HG03196 (cell line): ENCODE measurements at regions not wholly inside any gene's neighbourhood (a gene's known extent, or its start where the extent isn't known, plus 50 kb on each side); places are given as distances from the start of the nearest gene placed in this dataset.

Source experiments
- ATAC-seq: cut with Tn5 transposase; IDR thresholded peaks from one replicate; pipeline ENCODE4 v1.9.1; 2021; ENCODE audit not compliant: unreplicated experiment

DNA sequence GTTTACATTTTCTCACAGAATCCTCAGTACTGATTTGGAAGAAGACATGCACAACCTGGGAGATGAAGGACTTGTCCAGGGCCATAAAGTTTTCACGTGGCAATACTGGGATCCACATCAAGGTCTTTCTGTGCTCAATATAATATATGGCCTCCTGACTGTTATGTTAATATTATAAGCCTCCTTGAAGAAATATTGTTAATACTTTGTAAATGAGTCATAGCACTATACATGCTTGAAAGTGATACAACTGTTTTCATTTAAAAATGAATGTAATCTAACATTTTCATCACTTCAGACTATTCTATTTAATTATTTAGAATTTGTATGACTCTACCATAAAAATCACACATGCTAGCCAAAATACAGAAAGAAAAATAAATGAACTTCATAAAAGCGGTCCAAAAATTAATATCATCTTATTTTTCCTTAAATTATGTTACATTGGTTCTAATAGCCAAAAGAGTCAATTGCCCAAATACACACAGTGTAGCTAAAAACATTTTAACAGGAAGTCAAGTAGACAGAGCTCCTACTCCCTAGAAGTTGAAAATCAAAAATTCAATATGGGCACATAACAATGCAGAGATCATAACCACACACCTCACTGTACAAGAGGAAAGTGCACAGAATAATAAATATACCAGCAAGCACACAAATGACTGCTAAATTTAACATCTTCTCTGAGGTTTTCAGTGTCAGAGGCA lies 188.0 kb upstream of the HDDC2 start:
- ATAC-seq = no peak

DNA sequence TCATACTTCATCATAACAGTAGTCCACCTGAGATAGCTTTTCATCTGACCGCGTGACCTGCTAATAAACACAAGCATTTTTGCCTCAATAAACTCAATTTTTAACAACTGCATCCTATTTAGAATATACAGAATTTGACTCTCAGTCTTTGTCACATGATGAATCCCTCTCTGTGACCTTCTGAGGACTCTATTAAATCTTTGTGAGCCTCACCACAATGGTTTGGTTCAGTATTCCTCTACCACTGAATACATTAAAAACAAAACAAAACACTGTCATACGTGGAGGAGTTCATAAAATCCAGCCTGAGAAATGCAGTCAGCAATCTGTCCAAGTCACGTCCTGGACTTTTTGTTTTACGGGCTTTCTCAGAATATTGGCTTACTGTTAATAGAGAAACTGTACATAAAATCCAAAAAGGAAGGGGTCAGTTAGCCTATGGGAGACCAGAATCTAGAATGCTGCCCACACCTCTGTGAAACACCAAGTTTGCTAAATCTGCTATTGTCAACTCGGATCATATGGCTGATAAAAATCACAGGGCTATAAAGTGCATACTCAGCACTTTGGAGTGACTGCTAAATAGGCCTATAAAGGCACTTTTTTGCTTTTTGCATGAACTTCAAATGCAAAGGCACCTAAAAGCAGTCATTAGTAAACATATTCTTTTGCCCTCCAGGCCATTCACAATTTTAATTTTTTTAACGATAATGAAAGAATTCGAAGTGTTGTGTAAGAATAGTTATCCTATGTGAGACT lies 190.3 kb upstream of the HDDC2 start:
- ATAC-seq = no peak

DNA sequence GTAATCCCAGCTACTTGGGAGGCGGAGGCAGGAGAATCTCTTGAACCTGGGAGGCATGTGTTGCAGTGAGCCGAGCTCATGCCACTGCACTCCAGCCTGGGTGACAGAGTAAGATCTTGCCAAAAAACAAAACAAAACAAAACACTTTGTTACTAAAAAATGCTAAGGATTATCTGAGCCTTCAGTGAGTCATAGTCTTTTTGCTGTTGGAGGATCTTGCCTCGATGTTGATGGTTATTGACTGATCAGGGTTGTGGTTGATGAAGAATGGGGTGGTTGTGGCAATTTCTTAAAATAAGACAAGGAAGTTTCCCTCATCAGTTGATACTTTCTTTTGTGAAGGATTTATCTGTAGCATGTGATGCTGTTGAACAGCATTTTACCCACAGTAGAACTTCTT lies 196.8 kb upstream of the HDDC2 start:
- no peak for ATAC-seq

DNA sequence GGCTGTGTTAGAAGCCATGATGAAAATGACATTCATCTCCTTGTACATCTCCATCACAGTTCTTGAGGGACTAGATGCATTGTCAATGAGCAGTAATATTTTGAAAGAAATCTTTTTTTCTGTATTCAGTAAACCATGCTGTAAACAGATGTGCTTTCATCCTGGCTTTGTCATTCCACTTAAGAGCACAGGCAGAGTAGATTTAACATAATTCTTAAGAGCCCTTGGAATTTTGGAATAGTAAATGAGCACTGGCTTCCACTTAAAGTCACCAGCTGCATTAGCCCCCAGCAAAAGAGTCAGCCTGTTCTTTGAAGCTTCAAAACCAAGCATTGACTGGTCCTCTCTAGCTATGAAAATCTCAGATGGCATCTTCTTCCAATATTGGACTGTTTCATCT lies 197.8 kb upstream of the HDDC2 start:
- ATAC-seq = no peak

DNA sequence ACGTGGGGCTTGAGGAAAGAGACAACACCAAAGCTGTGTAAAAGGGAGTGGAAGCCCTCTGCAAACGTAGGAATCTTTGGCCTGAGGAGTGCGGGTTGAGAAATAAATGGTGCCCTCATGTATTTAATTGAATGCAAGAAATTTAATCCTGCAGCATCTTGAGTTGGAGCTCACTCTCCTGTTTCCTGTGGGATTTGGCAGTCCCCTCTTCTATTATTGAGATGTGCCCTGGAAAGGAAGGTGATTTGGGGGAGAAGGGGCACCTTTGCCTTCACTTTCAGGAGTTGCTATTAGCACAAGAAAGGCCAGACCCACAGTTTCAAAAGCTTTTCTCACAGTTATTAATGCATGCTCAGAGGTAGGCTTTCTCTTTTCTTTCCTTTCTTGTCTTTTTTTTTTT lies 201.4 kb upstream of the HDDC2 start:
- no peak for ATAC-seq

DNA sequence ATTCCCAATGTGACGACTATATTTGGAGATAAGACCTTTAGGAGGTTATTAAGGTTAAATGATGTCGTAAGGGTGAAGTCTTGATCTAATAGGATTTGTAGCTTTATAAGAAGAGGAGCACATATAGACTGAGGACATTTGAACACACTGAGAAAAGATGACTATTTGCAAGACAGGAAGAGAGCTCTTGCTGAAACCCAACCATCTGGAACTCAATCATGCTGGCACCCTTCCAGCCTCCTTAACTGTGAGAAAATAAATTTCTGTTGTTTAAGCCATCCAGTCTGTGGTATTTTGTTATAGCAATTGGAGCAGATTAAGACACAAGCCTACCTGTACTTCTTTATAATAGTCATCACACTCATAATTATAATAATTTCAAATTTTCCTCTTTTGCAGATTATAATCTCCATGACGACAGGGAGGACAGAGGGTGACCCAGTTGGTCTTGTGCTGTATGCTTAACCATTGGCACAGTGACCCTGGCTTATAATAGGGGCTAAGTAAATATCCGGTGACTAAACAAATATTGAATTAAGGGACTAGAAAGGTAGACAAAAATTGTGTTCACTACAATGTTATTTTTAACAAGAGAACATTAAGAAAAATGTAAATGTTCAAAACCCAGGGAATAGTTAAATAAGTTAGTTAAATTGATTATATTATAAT lies 206.4 kb upstream of the HDDC2 start:
- ATAC-seq = no peak

DNA sequence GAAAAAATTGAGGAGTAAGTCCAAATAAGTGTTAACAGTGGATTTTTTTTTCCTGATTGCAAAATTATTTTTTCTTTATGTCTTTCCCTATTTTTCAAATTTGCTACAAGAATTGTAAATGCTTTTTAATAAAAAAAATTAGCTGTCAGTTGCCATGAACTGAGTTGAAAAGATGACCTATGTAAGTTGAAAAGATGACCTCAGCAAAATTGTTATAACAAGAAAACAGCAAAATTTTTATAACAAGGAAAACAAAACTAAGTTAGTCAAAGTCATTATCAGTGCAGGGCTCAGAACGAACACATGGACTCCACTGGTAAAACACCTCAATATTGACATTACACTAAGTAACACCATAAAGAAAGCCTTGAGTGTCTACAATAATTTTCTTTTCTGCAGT lies 207.0 kb upstream of the HDDC2 start:
- no peak for ATAC-seq

DNA sequence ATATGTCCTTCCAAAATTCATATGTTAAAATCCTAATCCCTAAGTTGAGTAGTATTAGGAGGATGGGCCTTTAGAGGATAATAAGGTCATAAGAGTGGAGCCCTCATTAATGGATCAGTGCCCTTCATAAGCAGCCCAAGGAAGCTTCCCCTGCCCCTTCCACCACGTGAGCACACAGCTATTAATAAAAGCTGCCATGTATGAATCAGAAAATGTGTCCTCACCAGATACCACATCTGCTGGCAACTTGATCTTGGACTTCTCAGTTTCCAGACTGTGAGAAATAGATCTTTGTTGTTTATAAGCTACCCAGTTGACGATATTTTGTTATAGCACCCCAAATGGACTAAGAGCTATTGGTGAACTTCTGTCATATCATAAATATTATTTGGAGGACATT lies 207.7 kb upstream of the HDDC2 start:
- no peak for ATAC-seq

DNA sequence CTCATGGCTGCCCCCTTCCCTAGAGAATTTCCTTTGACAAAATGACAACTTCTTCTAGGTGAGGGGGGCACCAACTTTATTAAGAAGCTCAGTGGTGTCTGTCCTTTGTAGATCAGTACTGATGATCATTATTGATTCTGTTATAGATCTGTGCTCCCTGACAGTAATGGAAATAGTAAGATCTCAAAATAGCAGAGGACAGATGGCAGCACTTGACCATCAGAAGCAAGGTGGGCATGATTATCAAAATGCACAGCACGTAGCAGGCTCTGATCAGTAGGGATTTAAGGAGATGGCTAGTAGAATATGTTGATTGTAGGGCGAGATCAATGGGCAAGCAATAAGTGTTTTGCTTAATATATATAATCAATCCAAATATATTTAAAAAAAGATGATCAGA lies 208.6 kb upstream of the HDDC2 start:
- no peak for ATAC-seq

DNA sequence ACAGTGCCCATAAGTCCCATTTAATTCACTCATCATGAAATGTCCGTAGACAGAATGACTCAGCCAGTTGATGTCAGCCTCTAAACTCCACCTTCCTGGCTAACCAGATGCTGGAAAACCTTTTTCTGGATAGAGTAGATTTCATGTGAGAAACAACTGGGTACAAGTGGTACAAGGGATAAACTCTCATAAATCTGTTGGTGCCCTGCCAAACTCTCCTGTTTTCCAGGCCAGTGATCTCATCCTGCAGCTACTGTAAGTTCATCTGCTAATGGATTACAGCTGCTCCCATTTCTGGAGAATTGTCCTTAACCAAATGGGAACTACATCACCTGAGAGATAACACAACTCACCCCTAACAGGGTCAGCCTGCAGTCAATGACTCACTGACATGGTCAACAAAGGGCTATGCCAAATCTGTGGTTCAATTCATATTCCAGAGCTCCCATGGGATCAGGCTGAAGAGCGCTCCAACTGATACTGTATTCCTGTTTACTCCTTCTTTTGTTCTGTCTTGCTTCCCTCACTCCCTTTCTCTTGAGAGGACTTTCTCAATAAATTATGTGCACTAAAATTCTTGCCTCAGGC lies 210.1 kb upstream of the HDDC2 start:
- ATAC-seq = no peak

DNA sequence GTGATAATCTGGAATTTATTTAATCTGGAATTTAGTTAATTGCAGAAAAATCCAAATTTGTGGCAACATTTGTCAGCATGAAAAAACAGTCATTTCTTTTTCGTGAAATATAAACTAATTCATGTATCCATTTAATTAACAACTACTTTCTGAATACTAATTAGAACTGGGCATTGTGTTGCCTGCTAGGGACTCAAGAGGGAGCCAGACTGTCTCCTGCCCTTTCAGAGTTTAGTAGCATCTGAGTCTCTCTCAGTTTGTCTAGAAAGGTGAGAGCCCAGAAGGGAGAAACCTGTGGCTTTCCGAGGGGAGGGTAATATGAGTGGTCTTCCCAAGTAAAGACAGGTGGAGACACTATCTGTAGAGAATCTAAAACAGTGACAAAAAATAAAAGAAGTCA lies 210.9 kb upstream of the HDDC2 start:
- peak; percentile 65 for ATAC-seq

DNA sequence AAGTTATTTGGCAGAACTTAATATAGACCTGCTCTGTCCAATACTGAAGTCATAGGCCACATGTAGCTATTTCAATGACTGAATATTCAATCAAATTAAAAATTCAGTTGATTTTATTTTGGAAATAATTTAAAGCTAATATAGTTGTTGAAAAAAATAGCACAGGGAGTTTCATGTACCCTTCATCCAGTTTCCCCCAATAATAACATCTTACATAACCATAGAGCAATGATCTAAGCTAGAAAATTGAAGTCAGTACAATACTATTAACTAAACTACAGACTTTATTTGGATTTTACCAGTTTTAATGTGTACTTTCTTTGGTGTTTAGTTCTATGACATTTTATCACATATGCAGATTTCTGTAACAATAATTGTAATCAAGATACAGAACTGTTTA lies 212.2 kb upstream of the HDDC2 start:
- ATAC-seq = no peak

DNA sequence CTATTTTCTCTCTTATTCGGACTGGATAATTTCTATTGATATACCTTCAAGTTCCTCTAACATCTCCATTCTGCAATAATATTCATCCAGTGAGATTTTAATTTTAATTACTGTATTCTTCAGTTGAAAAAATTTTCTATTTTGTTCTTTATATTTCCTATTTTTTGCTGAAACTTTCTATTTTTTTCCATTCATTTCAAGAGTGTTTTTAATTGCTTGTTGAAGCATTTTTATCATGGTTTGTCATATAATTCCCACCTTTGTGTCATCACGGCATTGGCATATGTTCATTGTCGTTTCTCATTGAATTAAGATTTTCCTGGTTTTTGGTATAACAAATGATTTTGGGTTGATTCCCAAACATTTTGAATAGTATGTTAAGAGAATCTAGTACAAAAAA lies 214.9 kb upstream of the HDDC2 start:
- ATAC-seq = no peak

DNA sequence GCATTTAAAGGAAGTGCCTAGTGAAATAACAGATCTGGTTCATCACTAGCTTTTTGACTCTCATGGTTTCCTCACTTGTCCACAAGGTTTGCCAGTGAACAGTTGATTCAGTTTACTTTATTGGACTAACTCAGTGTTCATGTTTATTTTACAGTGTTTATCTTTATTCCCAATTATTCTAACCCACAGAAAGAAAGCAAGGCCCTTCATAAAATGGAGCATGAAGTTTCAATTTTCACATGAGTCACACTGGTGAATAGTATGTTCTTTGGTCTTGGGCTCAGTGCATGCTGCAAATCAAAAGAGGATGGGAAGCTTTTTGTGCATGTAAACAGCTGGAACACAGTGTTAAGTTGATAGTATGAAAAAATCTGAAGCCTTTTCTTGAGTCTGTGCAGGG lies 217.6 kb upstream of the HDDC2 start:
- ATAC-seq = no peak

DNA sequence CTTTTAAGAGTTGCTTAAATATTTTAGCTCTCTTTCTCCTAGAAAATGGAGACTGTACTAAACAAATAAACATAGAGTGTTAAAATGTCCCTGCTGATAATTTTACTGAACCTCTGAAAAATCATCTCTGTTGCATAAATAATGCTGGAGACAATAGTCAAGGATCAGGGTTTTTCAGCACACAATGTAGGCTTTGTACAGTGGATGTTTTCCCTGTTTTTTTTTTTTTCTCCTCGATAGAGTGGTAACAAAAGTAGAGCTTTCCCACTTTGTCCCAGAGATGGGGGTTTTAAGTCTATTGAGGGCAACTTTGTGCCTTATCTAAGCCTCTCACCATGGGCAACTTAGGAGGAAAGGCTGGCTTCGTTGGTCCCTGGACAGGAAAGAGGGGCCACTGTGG lies 222.6 kb upstream of the HDDC2 start:
- ATAC-seq = no peak

DNA sequence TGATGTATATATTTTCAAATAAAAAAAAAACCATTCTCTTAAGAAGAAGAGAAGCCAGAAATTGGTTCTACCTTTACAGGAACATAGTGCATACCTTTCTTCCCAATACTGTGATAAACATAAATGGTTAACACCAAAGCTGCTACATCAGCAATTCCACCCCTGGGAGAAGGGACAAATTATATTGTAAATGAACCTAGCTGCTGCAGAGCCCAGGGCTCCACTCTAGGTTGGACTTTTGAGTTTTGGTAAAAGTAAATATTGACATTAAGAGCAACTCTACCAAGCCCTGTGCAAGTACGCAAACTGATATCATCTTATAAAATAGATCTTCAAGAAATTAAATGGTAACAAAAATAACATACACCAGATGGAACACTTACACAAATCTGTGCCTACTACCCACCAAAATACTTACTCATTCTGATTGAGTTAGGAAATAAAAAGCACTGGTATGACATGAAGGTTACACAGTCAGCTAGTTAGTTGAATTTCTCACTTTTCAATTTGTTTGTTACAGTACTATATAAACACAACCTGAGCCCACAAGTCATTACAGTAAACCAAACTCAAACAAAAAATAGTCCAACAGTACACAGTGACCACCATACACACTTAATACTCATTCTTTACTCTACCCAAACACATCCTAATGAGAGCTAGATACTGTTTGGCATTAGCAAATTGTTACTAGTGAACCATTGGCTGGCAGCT lies 223.3 kb upstream of the HEY2 start:
- ATAC-seq = no peak

DNA sequence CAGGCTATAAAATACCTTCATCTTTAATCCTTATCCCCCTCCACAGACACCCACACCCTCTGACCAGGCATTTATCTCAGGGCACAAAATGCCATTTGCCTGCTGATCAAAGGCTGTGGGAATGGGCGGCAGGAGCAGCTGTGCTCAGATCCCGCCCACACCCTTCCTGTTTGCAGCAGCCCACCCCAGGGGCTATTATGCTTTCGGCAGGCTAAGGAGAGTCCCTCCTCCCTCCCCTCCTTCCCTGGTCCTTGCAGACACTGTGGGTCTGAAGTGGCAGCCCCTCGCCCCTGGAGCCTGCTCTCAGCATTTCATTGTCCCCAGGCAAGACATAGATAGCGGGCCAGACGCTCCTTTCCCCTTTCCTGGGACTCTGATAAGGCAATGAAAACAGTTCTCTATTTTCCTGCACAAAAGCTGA lies 220.8 kb upstream of the HEY2 start:
- ATAC-seq = no peak

DNA sequence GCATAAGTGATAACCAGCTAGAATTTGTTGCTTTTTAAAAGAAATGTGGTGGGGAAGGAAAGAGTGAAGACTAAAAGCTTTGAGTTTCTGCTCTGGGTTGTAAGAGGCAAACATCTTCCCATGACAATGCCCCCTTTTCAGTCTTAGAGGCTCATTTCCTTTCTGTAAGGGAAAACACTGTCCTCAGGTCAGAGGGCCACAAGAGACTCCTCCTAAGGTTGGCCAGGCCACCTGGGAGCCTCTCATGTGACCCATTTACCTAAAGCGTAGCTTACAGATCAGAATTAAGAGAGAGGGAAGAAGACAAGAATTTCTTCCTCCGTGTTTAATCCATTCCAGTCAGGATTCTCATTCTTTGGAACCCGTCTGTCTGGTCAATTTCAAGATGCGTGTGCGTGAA lies 220.4 kb upstream of the HEY2 start:
- ATAC-seq = no peak

DNA sequence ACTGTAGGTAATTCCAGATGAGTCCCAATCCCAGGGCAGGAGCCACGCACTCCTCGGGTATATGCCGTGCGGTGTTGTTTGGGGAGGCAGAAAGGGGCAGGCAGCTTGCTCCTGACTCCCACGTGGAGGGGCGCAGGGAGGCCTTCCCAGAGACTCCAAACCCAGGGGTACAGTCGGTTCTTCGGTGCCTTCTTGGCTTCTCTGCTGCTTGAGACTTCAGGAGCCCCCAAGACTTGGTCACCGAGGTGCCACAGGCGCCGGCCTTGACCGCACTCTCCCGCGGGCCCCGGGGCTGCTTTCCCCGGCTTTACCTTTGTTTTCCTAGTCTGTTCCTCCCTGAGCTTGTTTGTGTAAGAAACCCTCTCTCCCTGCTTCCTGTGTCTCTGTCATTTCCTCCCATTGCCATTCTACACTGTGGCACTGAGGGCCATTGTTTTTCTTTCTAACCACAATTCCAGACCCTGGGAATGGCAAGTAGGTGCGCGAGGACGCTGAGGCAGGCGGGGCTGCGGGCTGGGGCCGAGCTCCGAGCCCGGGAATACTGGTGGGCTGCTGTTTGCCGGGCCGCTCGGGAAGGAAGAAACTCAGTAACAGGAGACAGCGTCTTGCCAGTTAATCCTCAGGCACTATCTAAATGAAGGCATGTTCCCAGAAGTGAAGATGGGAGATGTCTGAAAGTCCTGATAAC lies 215.6 kb upstream of the HEY2 start:
- ATAC-seq = no peak

DNA sequence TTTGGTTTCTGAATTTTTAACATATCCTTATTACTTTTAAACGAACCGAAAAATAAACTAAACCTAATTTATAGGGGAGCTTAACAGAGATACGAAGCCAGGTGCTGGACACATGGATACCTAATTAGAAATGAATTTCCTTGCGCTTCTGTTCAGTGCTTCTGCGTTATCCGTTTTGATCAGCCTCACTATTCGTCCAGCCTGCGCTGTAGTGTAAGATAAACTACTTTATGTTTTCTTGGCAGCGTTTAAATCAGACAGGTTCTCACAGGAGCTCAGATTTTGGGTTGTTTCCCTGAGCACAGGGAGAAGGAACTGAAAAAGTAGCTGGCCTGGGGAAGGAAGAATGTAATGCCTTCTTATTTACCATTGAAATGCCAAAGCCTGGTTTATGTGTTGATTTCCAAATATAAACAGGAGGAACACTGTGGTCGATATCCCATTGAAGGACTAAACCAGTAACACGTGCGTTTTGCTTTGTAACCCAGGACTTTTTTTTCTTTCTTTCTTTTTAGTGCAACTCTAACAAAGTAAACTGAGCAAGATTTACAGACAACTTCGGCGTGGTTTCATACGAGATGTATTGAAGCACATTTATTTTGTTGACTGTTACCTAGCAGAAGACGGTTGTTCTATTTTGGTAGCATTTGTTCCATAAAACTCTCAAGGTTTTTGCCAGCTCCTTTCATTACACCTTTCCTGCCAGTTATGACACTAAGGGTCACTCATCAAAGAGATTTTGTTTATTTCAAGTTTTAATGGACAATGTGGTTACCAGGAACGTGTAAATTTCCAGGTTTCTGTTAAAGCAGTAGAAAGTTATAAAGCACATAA lies 214.8 kb upstream of the HEY2 start:
- ATAC-seq = no peak
